SK-N-MC (cell line): ENCODE measurements at regions not wholly inside any gene's neighbourhood (a gene's known extent, or its start where the extent isn't known, plus 50 kb on each side); places are given as distances from the start of the nearest gene placed in this dataset.

Source experiments
- EZH2 ChIP-seq: fragments of 200-600 bp; sonication (generic); IDR thresholded peaks from one replicate; pipeline ENCODE4 v1.6.1; 2017; ENCODE audit warnings: antibody characterized with exemption
- FOXP2 ChIP-seq: optimal IDR thresholded peaks from 2 replicates; pipeline ENCODE3; 2011; ENCODE audit warnings: mild to moderate bottlenecking, moderate library complexity; ENCODE audit not compliant: insufficient read depth; ENCODE audit errors: extremely low read length, control extremely low read depth
- POLR2AphosphoS5 ChIP-seq: IDR thresholded peaks from 2 replicates; pipeline ENCODE4 v1.6.1; 2012; ENCODE audit warnings: mild to moderate bottlenecking, low read depth, low read length, borderline replicate concordance

DNA sequence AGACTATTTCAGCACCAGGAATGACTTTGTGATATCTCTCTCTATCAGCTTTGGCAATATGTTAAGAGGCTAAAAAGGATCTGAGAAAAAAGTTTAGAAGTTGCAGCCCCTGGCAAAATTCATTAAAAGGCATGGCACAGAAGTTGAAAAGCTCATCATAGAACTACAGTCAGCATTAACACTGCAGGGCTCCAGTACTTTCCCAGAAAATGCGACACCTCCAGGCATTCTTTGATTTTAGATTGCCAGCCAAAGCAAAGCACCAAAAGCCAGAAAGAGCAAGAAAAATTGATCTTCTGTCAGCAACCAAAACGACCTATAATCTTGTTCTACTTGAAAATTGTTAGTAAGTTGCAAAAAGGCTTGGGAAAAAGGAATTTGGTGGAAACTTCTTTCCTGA, 713.5 kb downstream of the FSCB start:
- TF ChIP-seq EZH2 (no peak), POLR2AphosphoS5 (no peak), FOXP2 (no peak)
